PFSK-1 (cell line): ENCODE measurements at regions not wholly inside any gene's neighbourhood (a gene's known extent, or its start where the extent isn't known, plus 50 kb on each side); places are given as distances from the start of the nearest gene placed in this dataset.

Experiments
- POLR2AphosphoS5 ChIP-seq: IDR thresholded peaks from 2 replicates; pipeline ENCODE4 v1.6.1; 2012; ENCODE audit warnings: low read depth, mild to moderate bottlenecking, control low read depth, low read length, moderate library complexity
- TAF1 ChIP-seq: IDR thresholded peaks from 2 replicates; pipeline ENCODE4 v1.6.1; 2012; ENCODE audit warnings: low read length, control low read depth, borderline replicate concordance; ENCODE audit not compliant: insufficient read depth
- TF ChIP-seq, protein P1 (sequence below), 2 experiments: IDR thresholded peaks; 2 replicates each; pipeline versions ENCODE4 v1.6.1 to v1.8.0; 2011 to 2012; ENCODE audit warnings: low read depth in 2 of 2, low read length in 2 of 2, control low read depth in 1 of 2, inconsistent platforms in 1 of 2, mild to moderate bottlenecking in 1 of 2, moderate library complexity in 1 of 2; ENCODE audit not compliant: insufficient read depth in 1 of 2

DNA sequence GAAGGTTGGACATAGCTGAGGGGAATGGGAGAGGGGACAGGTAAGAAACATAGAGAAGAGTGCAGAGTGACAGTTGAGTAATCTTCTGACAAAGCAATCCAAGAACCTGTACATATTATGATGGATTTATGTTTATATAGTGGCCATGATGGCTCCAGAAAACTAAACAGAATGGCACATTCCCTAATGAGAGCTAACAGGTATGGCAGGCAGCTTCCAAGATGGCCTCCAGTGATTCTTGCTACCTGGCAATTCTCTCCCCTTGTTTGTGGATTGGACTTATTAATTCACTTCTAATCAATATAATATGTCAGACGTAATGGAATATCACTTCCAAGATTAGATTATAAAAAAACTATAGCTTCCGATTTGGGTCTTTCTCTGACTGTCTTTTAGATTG, 359.5 kb downstream of the DTHD1 start:
- TF ChIP-seq POLR2AphosphoS5 (no peak), TAF1 (no peak)
- TF ChIP-seq, protein P1, sequence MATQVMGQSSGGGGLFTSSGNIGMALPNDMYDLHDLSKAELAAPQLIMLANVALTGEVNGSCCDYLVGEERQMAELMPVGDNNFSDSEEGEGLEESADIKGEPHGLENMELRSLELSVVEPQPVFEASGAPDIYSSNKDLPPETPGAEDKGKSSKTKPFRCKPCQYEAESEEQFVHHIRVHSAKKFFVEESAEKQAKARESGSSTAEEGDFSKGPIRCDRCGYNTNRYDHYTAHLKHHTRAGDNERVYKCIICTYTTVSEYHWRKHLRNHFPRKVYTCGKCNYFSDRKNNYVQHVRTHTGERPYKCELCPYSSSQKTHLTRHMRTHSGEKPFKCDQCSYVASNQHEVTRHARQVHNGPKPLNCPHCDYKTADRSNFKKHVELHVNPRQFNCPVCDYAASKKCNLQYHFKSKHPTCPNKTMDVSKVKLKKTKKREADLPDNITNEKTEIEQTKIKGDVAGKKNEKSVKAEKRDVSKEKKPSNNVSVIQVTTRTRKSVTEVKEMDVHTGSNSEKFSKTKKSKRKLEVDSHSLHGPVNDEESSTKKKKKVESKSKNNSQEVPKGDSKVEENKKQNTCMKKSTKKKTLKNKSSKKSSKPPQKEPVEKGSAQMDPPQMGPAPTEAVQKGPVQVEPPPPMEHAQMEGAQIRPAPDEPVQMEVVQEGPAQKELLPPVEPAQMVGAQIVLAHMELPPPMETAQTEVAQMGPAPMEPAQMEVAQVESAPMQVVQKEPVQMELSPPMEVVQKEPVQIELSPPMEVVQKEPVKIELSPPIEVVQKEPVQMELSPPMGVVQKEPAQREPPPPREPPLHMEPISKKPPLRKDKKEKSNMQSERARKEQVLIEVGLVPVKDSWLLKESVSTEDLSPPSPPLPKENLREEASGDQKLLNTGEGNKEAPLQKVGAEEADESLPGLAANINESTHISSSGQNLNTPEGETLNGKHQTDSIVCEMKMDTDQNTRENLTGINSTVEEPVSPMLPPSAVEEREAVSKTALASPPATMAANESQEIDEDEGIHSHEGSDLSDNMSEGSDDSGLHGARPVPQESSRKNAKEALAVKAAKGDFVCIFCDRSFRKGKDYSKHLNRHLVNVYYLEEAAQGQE (IDR thresholded peaks at IDR 0.05; ENCODE audit: insufficient read depth in 1 of 2, low read depth in 2 of 2, low read length in 2 of 2): no peak
